ENCODE measurements at regions not wholly inside any gene's neighbourhood (a gene's known extent, or its start where the extent isn't known, plus 50 kb on each side); places are given as distances from the start of the nearest gene placed in this dataset.
"Not testable (repeated sequence)": the region's sequence is repeated elsewhere in the genome, so short reads cannot be mapped to it uniquely, and the experiment has no call there.

- no peak for DNase-seq
These were observed 103.3 kb upstream of the TRHDE start for GRCh38 chr12:72168851-72169250.

- DNase-seq, result no peak
These were observed 98.2 kb upstream of the TRHDE start for GRCh38 chr12:72173974-72174373.

GRCh38 chr12:72178244-72178643 lies 93.9 kb upstream of the TRHDE start:
- no peak for DNase-seq

GRCh38 chr12:72178871-72179270 lies 93.3 kb upstream of the TRHDE start:
- DNase-seq, result no peak

GRCh38 chr12:72179841-72180240 lies 92.3 kb upstream of the TRHDE start:
- no peak for DNase-seq

- DNase-seq, result not testable (repeated sequence)
These were observed 87.1 kb upstream of the TRHDE start for GRCh38 chr12:72184971-72185533.

- no peak for DNase-seq
These were observed 82.9 kb upstream of the TRHDE start for GRCh38 chr12:72189266-72189665.

- DNase-seq, result no peak
These were observed 80.4 kb upstream of the TRHDE start for GRCh38 chr12:72191761-72192160.

- no peak for DNase-seq
These were observed 74.4 kb upstream of the TRHDE start for GRCh38 chr12:72197790-72198189.

GRCh38 chr12:72201457-72201856 lies 70.7 kb upstream of the TRHDE start:
- no peak for DNase-seq

- no peak for DNase-seq
These were observed 68.3 kb upstream of the TRHDE start for GRCh38 chr12:72203764-72204335.

- peak; percentile 37 for DNase-seq
These were observed 65.1 kb upstream of the TRHDE start for GRCh38 chr12:72207079-72207478.

GRCh38 chr12:72207486-72208409 lies 64.4 kb upstream of the TRHDE start:
- no peak for DNase-seq

GRCh38 chr12:72209086-72209485 lies 63.1 kb upstream of the TRHDE start:
- DNase-seq, result no peak

- no peak for DNase-seq
These were observed 58.0 kb upstream of the TRHDE start for GRCh38 chr12:72214163-72214562.

- not testable (repeated sequence) for DNase-seq
These were observed 56.9 kb upstream of the TRHDE start for GRCh38 chr12:72215287-72215686.

- no peak for DNase-seq
These were observed 52.2 kb upstream of the TRHDE start for GRCh38 chr12:72219937-72220336.

All from NCI-H345 (cell line).